MM.1S (cell line): ENCODE measurements at regions not wholly inside any gene's neighbourhood (a gene's known extent, or its start where the extent isn't known, plus 50 kb on each side); places are given as distances from the start of the nearest gene placed in this dataset.

Source experiments
- DNase-seq: peaks from one replicate; pipeline ENCODE4 v3.0.0-alpha.2; 2015
- H2AFZ ChIP-seq: fragments of 300-600 bp; sonication (generic); 2 replicates; pipeline ENCODE4 v1.6.0; 2016; ENCODE audit warnings: antibody characterized with exemption, low read length
- H3F3A ChIP-seq: fragments of 300-600 bp; sonication (generic); 2 replicates; pipeline ENCODE4 v1.6.1; 2016; ENCODE audit warnings: mild to moderate bottlenecking, antibody characterized with exemption, low read length, moderate library complexity, mixed read lengths; ENCODE audit not compliant: insufficient read depth
- H3K27ac ChIP-seq: fragments of 300-600 bp; sonication (generic); 2 replicates; pipeline ENCODE4 v1.5.1; 2016; ENCODE audit warnings: mild to moderate bottlenecking, low read length
- H3K27me3 ChIP-seq: fragments of 300-600 bp; sonication (generic); replicated peaks from 2 replicates; pipeline ENCODE4 v1.6.0; 2016; ENCODE audit warnings: low read length; ENCODE audit not compliant: insufficient read depth
- H3K36me3 ChIP-seq: fragments of 300-600 bp; sonication (generic); replicated peaks from 2 replicates; pipeline ENCODE4 v1.6.1; 2016; ENCODE audit warnings: mild to moderate bottlenecking, low read length, mixed read lengths; ENCODE audit not compliant: insufficient read depth
- H3K4me1 ChIP-seq: fragments of 300-600 bp; sonication (generic); 2 replicates; pipeline ENCODE4 v1.6.1; 2016; ENCODE audit warnings: low read length, mixed read lengths
- H3K4me2 ChIP-seq: fragments of 300-600 bp; sonication (generic); 2 replicates; pipeline ENCODE4 v1.6.0; 2016; ENCODE audit warnings: low read depth, low read length
- H3K4me3 ChIP-seq: fragments of 300-600 bp; sonication (generic); 2 replicates; pipeline ENCODE4 v1.5.1; 2016; ENCODE audit warnings: low read length, mixed read lengths
- H3K79me2 ChIP-seq: fragments of 300-600 bp; sonication (generic); 2 replicates; pipeline ENCODE4 v1.6.1; 2016; ENCODE audit warnings: mixed run types, low read length, mixed read lengths
- H3K9ac ChIP-seq: fragments of 300-600 bp; sonication (generic); 2 replicates; pipeline ENCODE4 v1.6.1; 2016; ENCODE audit warnings: low read length, mixed read lengths
- H3K9me2 ChIP-seq: fragments of 300-600 bp; sonication (generic); replicated peaks from 2 replicates; pipeline ENCODE4 v1.6.1; 2016; ENCODE audit warnings: mild to moderate bottlenecking, low read length, mixed read lengths; ENCODE audit not compliant: insufficient read depth
- H3K9me3 ChIP-seq: fragments of 300-600 bp; sonication (generic); replicated peaks from 2 replicates; pipeline ENCODE4 v1.6.1; 2016; ENCODE audit warnings: mild to moderate bottlenecking, low read length, mixed read lengths; ENCODE audit not compliant: insufficient read depth
- H4K20me1 ChIP-seq: fragments of 300-600 bp; sonication (generic); 2 replicates; pipeline ENCODE4 v1.6.1; 2016; ENCODE audit warnings: mild to moderate bottlenecking, low read length, moderate library complexity, mixed read lengths; ENCODE audit not compliant: insufficient read depth
- EZH2 ChIP-seq: fragments of 300-600 bp; sonication (generic); optimal IDR thresholded peaks from 2 replicates; pipeline ENCODE3; 2017; ENCODE audit warnings: low read depth, mild to moderate bottlenecking, antibody characterized with exemption, low read length, mixed read lengths
- EZH2phosphoT487 ChIP-seq: fragments of 300-600 bp; sonication (generic); IDR thresholded peaks from 2 replicates; pipeline ENCODE4 v1.6.1; 2018; ENCODE audit warnings: antibody characterized with exemption, low read length
- TF ChIP-seq, protein P1 (sequence below): fragments of 300-600 bp; sonication (generic); IDR thresholded peaks from 2 replicates; pipeline ENCODE4 v1.5.1; 2016; ENCODE audit warnings: antibody characterized with exemption, low read length, mixed read lengths

DNA sequence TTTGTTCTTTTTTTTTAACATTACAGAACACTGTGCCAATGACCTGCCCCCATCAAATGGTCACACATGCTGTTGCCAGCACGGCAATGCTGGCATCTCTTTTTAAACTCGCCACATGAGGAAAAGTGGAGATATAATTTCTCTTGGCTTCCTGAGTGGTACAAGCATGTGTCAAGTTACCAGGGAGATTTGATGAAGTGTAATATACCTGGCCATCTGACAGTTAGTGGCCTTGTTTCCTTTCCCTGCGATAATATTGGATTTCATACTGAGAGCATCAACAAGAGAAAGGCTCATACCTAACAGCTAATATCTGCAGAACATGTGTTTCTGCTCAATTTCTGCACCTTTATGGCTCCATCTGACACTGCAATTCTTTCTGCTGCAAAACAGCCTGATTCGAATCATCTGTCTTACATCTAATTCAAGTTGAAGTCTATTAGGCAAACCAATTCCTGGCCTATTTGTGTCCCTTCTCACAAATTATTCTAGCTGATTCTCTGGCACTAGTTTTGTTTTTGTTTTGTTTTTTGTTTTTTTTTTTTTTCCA is 519.5 kb downstream of the PREX1 start:
- TF ChIP-seq EZH2 (no peak), EZH2phosphoT487 (no peak)
- TF ChIP-seq, protein P1, sequence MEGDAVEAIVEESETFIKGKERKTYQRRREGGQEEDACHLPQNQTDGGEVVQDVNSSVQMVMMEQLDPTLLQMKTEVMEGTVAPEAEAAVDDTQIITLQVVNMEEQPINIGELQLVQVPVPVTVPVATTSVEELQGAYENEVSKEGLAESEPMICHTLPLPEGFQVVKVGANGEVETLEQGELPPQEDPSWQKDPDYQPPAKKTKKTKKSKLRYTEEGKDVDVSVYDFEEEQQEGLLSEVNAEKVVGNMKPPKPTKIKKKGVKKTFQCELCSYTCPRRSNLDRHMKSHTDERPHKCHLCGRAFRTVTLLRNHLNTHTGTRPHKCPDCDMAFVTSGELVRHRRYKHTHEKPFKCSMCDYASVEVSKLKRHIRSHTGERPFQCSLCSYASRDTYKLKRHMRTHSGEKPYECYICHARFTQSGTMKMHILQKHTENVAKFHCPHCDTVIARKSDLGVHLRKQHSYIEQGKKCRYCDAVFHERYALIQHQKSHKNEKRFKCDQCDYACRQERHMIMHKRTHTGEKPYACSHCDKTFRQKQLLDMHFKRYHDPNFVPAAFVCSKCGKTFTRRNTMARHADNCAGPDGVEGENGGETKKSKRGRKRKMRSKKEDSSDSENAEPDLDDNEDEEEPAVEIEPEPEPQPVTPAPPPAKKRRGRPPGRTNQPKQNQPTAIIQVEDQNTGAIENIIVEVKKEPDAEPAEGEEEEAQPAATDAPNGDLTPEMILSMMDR, result no peak
- no peak overlapping the region for H2AFZ ChIP-seq
- H3K79me2 ChIP-seq, result no peaks in the 10 kb centered on the region

GRCh38 chr20:48307277-48307676 is 520.5 kb downstream of the PREX1 start:
- Histone ChIP-seq H3K27me3 (no peaks in the 10 kb centered on the region), H3K9me3 (no peaks in the 10 kb centered on the region), H3K9me2 (no peaks in the 10 kb centered on the region), H3K36me3 (no peaks in the 10 kb centered on the region), H3K79me2 (no peaks in the 10 kb centered on the region), H3K9ac (no peak overlapping the region), H4K20me1 (no peaks in the 10 kb centered on the region), H3K4me3 (no peak overlapping the region), H3F3A (no peaks in the 10 kb centered on the region), H3K27ac (no peak overlapping the region), H2AFZ (no peak overlapping the region), H3K4me1 (no peaks in the 10 kb centered on the region), H3K4me2 (no peak overlapping the region)
- DNase-seq, result no peak
- no peak for TF ChIP-seq EZH2phosphoT487
- TF ChIP-seq, protein P1, result no peak
- TF ChIP-seq EZH2, result no peak

More for the DNA sequence above, 519.5 kb downstream of the PREX1 start:
- Histone ChIP-seq H3K4me2 (no peak overlapping the region), H3K4me3 (no peak overlapping the region), H3K9ac (no peak overlapping the region), H3K9me3 (no peaks in the 10 kb centered on the region), H4K20me1 (no peaks in the 10 kb centered on the region), H3K36me3 (no peaks in the 10 kb centered on the region), H3K27ac (no peak overlapping the region), H3K27me3 (no peaks in the 10 kb centered on the region), H3K9me2 (no peaks in the 10 kb centered on the region), H3F3A (no peaks in the 10 kb centered on the region), H3K4me1 (no peaks in the 10 kb centered on the region)
- DNase-seq, result no peak

GRCh38 chr20:48302844-48303542 is 517.7 kb upstream of the SULF2 start:
- H3K9me2 ChIP-seq, result no peaks in the 10 kb centered on the region
- no peaks in the 10 kb centered on the region for H3K4me1 ChIP-seq
- no peaks in the 10 kb centered on the region for H3K27me3 ChIP-seq
- H4K20me1 ChIP-seq, result no peaks in the 10 kb centered on the region
- DNase-seq, result no peak
- no peak overlapping the region for H3K4me2 ChIP-seq
- no peaks in the 10 kb centered on the region for H3K36me3 ChIP-seq
- H3K9me3 ChIP-seq, result no peaks in the 10 kb centered on the region
- H3K9ac ChIP-seq, result no peak overlapping the region
- H3K27ac ChIP-seq, result no peak overlapping the region
- no peaks in the 10 kb centered on the region for H3F3A ChIP-seq
- TF ChIP-seq, protein P1, result no peak
- TF ChIP-seq EZH2phosphoT487 (no peak), EZH2 (no peak)
- H2AFZ ChIP-seq, result no peak overlapping the region
- H3K4me3 ChIP-seq, result no peak overlapping the region
- H3K79me2 ChIP-seq, result no peaks in the 10 kb centered on the region
